Neural cell (in vitro differentiated cells): ENCODE measurements at regions not wholly inside any gene's neighbourhood (a gene's known extent, or its start where the extent isn't known, plus 50 kb on each side); places are given as distances from the start of the nearest gene placed in this dataset.

Source experiments
- CTCF ChIP-seq: fragments of 450-650 bp; IDR thresholded peaks from 2 replicates; pipeline ENCODE4 v1.5.1; 2014; ENCODE audit warnings: antibody characterized with exemption, mild to moderate bottlenecking, moderate library complexity; ENCODE audit not compliant: poor library complexity, severe bottlenecking
- EP300 ChIP-seq: fragments of 450-650 bp; conservative IDR thresholded peaks from 2 replicates; pipeline ENCODE4 v1.6.1; 2014; ENCODE audit warnings: antibody characterized with exemption, mild to moderate bottlenecking, moderate library complexity; ENCODE audit not compliant: poor library complexity, severe bottlenecking
- EZH2 ChIP-seq: fragments of 200-600, 300-800 bp; shearing (Covaris generic), sonication (generic); IDR thresholded peaks from 2 replicates; pipeline ENCODE4 v1.6.1; 2014; ENCODE audit warnings: antibody characterized with exemption, low read length, borderline replicate concordance, mild to moderate bottlenecking; ENCODE audit not compliant: insufficient read depth, poor library complexity, severe bottlenecking
- MXI1 ChIP-seq: fragments of 450-650 bp; conservative IDR thresholded peaks from 2 replicates; pipeline ENCODE4 v1.6.1; 2014; ENCODE audit warnings: antibody characterized with exemption, mild to moderate bottlenecking; ENCODE audit not compliant: poor library complexity, severe bottlenecking
- POLR2AphosphoS5 ChIP-seq: IDR thresholded peaks from 2 replicates; pipeline ENCODE4 v1.6.1; 2012
- RAD21 ChIP-seq: fragments of 450-650 bp; conservative IDR thresholded peaks from 2 replicates; pipeline ENCODE4 v1.6.1; 2014; ENCODE audit warnings: antibody characterized with exemption, mild to moderate bottlenecking, moderate library complexity
- REST ChIP-seq: IDR thresholded peaks from 2 replicates; pipeline ENCODE4 v1.6.1; 2012; ENCODE audit warnings: borderline replicate concordance
- SMC3 ChIP-seq: fragments of 450-650 bp; conservative IDR thresholded peaks from 2 replicates; pipeline ENCODE4 v1.6.1; 2014; ENCODE audit warnings: antibody characterized with exemption, mild to moderate bottlenecking, moderate library complexity; ENCODE audit not compliant: poor library complexity
- TAF1 ChIP-seq: IDR thresholded peaks from 2 replicates; pipeline ENCODE4 v1.6.1; 2012; ENCODE audit warnings: low read depth

GRCh38 chr1:157460381-157460780 is 91.9 kb downstream of the FCRL5 start:
- TF ChIP-seq CTCF, result no peak
- no peak for TF ChIP-seq POLR2AphosphoS5
- no peak for TF ChIP-seq EP300
- no peak for TF ChIP-seq TAF1
- TF ChIP-seq EZH2, result no peak
- no peak for TF ChIP-seq REST
- TF ChIP-seq SMC3, result no peak
- TF ChIP-seq MXI1, result no peak
- TF ChIP-seq RAD21, result no peak
